Neutrophil (primary cell): ENCODE measurements at regions not wholly inside any gene's neighbourhood (a gene's known extent, or its start where the extent isn't known, plus 50 kb on each side); places are given as distances from the start of the nearest gene placed in this dataset.
"Not testable (repeated sequence)": the region's sequence is repeated elsewhere in the genome, so short reads cannot be mapped to it uniquely, and the experiment has no call there.

Experiments used
- H3K27ac ChIP-seq: fragments of 200-600 bp; sonication (generic); 2 replicates; pipeline ENCODE4 v1.5.1; 2016; ENCODE audit warnings: mild to moderate bottlenecking, moderate library complexity
- H3K27me3 ChIP-seq: fragments of 200-600 bp; sonication (generic); 2 replicates; pipeline ENCODE4 v1.6.0; 2016; ENCODE audit warnings: mild to moderate bottlenecking
- H3K36me3 ChIP-seq: fragments of 200-600 bp; sonication (generic); 2 replicates; pipeline ENCODE4 v1.5.1; 2017
- H3K4me1 ChIP-seq, 2 experiments: fragments of 200-600 bp in 1 of 2; sonication (generic) in 1 of 2; 1 replicate in 1 of 2; 2 replicates in 1 of 2; pipeline versions ENCODE4 v1.5.1 to v1.6.1; 2013 to 2016; ENCODE audit warnings: low read depth in 1 of 2, low read length in 1 of 2, mild to moderate bottlenecking in 1 of 2, moderate library complexity in 1 of 2; ENCODE audit not compliant: control insufficient read depth in 1 of 2, insufficient read depth in 1 of 2
- H3K4me3 ChIP-seq, 2 experiments: fragments of 200-600 bp in 1 of 2; sonication (generic) in 1 of 2; 1 replicate in 1 of 2; 2 replicates in 1 of 2; pipeline ENCODE4 v1.5.1; 2013 to 2016; ENCODE audit warnings: low read depth in 1 of 2, low read length in 1 of 2, mild to moderate bottlenecking in 1 of 2, moderate library complexity in 1 of 2
- H3K9me3 ChIP-seq: fragments of 200-600 bp; sonication (generic); 2 replicates; pipeline ENCODE4 v1.5.1; 2016
- TF ChIP-seq, protein P1 (sequence below): fragments of 200-600 bp; sonication (generic); IDR thresholded peaks from 2 replicates; pipeline ENCODE4 v1.5.1; 2016; ENCODE audit warnings: antibody characterized with exemption

DNA sequence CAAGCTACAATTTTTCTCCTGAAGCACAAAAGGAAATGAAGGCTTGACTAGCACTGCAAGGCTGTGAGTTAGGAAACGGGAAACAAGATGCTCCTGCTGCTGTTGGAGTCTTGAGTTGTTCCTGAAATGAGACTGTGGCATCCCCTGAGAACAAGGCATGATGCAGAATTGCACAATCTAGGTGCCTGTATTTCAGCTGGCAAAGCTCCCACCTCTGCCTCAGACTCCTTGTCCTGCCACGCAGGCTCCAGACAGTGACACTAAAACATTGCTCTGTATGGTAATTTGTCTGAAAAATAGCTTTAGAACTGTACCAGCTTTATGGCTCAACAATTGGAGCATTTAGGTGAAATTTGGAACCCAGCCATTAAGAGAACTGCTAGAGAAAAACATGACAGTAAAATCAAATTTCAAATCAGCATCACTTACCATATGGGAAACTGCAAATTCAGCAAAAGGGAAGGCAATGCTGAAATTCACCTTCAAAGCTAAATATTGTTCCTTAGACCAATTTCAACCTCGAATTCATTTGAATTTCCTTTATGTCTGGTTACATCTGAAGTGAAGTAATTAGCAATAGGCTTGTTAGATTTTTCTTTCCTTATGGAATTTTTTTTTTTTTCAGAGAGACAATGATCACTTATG lies 103.4 kb downstream of the MFAP3L start:
- Histone ChIP-seq H3K4me3 (no peak overlapping the region), H3K4me1 (no peaks in the 10 kb centered on the region), H3K27me3 (peaks cover 4% of the 10 kb centered on the region), H3K36me3 (no peaks in the 10 kb centered on the region), H3K9me3 (no peaks in the 10 kb centered on the region), H3K27ac (no peak overlapping the region)
- TF ChIP-seq, protein P1, sequence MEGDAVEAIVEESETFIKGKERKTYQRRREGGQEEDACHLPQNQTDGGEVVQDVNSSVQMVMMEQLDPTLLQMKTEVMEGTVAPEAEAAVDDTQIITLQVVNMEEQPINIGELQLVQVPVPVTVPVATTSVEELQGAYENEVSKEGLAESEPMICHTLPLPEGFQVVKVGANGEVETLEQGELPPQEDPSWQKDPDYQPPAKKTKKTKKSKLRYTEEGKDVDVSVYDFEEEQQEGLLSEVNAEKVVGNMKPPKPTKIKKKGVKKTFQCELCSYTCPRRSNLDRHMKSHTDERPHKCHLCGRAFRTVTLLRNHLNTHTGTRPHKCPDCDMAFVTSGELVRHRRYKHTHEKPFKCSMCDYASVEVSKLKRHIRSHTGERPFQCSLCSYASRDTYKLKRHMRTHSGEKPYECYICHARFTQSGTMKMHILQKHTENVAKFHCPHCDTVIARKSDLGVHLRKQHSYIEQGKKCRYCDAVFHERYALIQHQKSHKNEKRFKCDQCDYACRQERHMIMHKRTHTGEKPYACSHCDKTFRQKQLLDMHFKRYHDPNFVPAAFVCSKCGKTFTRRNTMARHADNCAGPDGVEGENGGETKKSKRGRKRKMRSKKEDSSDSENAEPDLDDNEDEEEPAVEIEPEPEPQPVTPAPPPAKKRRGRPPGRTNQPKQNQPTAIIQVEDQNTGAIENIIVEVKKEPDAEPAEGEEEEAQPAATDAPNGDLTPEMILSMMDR, result no peak

DNA sequence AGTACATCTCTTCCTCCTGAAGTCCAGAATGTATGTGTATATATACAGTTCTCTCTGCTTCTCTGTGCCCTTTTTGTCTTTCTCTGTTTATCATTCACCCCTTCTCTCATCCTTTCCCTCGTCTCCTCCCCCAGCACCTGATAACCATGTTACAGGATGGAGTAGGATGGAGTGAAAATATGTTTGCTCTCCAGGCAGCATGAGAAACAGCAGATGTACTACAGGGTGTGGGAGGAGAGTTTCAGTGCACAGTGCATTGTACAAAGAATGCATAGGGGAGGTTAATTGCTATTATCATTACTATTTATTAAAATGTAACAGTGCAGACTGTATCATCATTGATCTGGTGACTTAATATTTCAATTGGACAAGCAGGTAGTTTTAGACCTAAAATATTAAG lies 104.5 kb downstream of the MFAP3L start:
- TF ChIP-seq, protein P1, result no peak
- H3K27ac ChIP-seq, result no peak overlapping the region
- no peaks in the 10 kb centered on the region for H3K9me3 ChIP-seq
- H3K27me3 ChIP-seq, result peaks cover 4% of the 10 kb centered on the region
- no peak overlapping the region for H3K4me3 ChIP-seq
- no peaks in the 10 kb centered on the region for H3K36me3 ChIP-seq
- H3K4me1 ChIP-seq, result no peaks in the 10 kb centered on the region

DNA sequence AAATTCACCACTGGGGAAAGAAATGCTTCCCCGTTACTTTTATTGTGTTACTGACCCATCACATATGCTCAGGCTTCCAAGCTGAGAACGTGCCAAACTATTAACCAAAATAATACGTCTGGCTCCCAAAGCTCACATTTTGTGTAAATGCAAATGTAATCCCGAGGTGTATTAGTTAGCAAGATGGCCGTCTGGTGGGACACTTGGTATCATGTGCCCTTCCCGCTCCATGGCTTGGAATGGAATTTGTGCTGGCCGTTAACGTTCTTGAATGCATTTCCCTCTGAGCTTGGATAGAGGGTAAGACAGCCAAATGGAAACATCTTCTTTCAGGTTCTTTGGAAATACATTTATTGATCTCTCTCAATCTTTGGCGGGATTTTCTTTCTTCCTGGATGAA lies 105.0 kb downstream of the MFAP3L start:
- H3K4me3 ChIP-seq, result no peak overlapping the region
- TF ChIP-seq, protein P1, result no peak
- no peak overlapping the region for H3K27ac ChIP-seq
- no peaks in the 10 kb centered on the region for H3K36me3 ChIP-seq
- no peaks in the 10 kb centered on the region for H3K9me3 ChIP-seq
- H3K27me3 ChIP-seq, result peaks cover 4% of the 10 kb centered on the region
- H3K4me1 ChIP-seq, result no peaks in the 10 kb centered on the region

DNA sequence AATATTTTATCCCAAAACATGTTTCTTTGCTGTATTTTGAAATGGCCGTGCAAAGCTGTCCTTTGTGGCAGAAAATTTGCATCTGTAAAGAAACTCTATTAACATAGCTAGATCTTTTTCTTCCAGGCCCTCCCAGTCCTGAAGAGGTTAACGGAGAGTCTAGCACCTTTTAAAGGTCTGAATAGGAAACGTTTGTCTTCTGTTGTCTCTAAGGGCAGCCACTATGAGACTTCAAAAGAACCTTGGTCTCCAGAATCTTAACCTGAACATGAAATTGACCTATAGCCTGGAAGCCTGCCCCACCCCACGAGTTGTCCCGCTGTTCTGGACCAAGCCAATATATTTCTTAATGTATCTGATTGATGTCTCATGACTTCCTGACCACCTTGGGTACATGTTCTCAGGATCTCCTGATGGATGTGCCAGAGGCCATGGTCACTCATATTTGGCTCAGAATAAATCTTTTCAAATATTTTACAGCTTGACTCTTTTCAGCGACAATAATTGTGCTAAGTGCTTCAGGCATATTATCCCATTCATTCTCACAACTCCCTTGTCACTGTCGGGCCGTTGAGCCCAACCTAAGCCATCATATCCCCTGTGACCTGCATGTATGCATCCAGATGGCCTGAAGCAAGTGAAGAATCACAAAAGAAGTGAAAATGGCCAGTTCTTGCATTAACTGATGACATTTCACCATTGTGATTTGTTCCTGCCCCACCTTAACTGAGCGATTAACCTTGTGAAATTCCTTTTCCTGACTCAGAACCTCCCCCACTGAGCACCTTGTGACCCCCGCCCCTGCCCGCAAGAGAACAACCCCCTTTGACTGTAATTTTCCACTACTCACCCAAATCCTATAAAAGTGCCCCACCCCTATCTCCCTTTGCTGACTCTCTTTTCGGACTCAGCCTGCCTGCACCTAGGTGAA lies 106.7 kb downstream of the MFAP3L start:
- not testable (repeated sequence) for H3K4me3 ChIP-seq, H3K4me1 ChIP-seq, H3K27me3 ChIP-seq, H3K9me3 ChIP-seq, H3K36me3 ChIP-seq, H3K27ac ChIP-seq

DNA sequence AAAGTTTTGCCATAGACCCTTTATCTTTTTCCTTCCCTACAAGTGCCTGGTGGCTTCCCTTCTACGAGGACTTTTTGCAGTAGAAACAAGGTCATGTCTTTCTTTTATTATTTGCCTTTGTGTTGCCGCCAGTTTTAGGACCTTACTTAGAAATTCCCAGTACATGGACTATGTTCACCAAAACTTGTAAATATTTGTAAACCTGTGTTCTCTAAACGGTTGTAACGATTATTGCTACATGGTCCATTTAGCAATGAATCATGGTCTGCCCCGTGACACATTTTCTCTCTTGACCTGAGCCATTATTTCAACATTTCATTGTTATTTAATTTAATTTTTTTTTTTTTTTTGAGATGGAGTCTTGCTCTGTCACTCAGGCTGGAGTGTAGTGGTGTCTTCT lies 110.7 kb downstream of the MFAP3L start:
- Histone ChIP-seq H3K9me3 (no peaks in the 10 kb centered on the region), H3K4me3 (no peak overlapping the region), H3K4me1 (no peaks in the 10 kb centered on the region), H3K27ac (no peak overlapping the region), H3K36me3 (no peaks in the 10 kb centered on the region), H3K27me3 (no peaks in the 10 kb centered on the region)
- TF ChIP-seq, protein P1, result no peak

DNA sequence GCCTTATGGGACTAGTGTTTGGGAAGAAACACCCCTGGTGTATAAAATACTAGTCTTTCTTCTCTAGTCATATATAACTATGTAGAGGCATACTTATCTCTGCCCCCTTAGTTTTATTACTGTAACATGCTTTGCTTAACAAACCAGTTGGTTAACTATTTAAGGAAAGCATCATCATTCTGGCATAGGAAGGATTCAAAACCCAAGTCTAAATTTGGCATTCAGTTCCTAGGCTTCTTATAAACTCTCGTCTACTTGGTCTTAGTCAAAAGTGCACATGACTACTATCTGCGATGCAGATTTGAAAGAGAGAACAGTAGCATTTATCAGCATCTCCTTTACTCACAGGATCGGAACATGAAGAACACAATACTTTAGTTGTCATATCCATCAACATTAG lies 111.3 kb downstream of the MFAP3L start:
- Histone ChIP-seq H3K4me1 (no peaks in the 10 kb centered on the region), H3K27me3 (no peaks in the 10 kb centered on the region), H3K36me3 (no peaks in the 10 kb centered on the region), H3K4me3 (no peak overlapping the region), H3K27ac (no peak overlapping the region), H3K9me3 (no peaks in the 10 kb centered on the region)
- TF ChIP-seq, protein P1, result no peak
